Fibroblast of lung (primary cell): ENCODE measurements at regions not wholly inside any gene's neighbourhood (a gene's known extent, or its start where the extent isn't known, plus 50 kb on each side); places are given as distances from the start of the nearest gene placed in this dataset.

ENCODE experiments used
- DNase-seq, 2 donors: peaks; one replicate each; pipeline versions ENCODE4 v3.0.0 to v3.0.0-alpha.2; 2010; ENCODE audit warnings: low read depth in 2 of 2
- H2AFZ ChIP-seq: 2 replicates; pipeline ENCODE4 v1.5.1; 2012; ENCODE audit warnings: low read length, control low read depth, inconsistent platforms
- H3K27ac ChIP-seq: 2 replicates; pipeline ENCODE4 v1.5.1; 2011; ENCODE audit warnings: low read length, control low read depth; ENCODE audit not compliant: insufficient read depth
- H3K27me3 ChIP-seq: 2 replicates; pipeline ENCODE4 v1.5.1; 2011; ENCODE audit warnings: mild to moderate bottlenecking, low read length; ENCODE audit not compliant: control insufficient read depth, insufficient read depth
- H3K36me3 ChIP-seq: 2 replicates; pipeline ENCODE4 v1.5.1; 2011; ENCODE audit warnings: low read length; ENCODE audit not compliant: control insufficient read depth, insufficient read depth
- H3K4me1 ChIP-seq: 2 replicates; pipeline ENCODE4 v1.5.1; 2011; ENCODE audit warnings: low read length; ENCODE audit not compliant: control insufficient read depth, insufficient read depth; ENCODE audit errors: extremely low read depth
- H3K4me2 ChIP-seq: 2 replicates; pipeline ENCODE4 v1.5.1; 2011; ENCODE audit warnings: low read length, control low read depth; ENCODE audit not compliant: insufficient read depth; ENCODE audit errors: extremely low read depth
- H3K4me3 ChIP-seq, 4 experiments: fragments of 200-600 bp in 1 of 4; sonication (generic) in 1 of 4; replicated peaks in 1 of 4; 2 replicates each; pipeline ENCODE4 v1.5.1; 2011 to 2016; ENCODE audit warnings: low read length in 4 of 4, low read depth in 3 of 4, mild to moderate bottlenecking in 3 of 4, control low read depth in 2 of 4, inconsistent platforms in 1 of 4, mixed read lengths in 1 of 4; ENCODE audit not compliant: insufficient read depth in 1 of 4; ENCODE audit errors: control extremely low read depth in 1 of 4
- H3K79me2 ChIP-seq: 2 replicates; pipeline ENCODE4 v1.5.1; 2012; ENCODE audit warnings: mild to moderate bottlenecking, low read length, inconsistent platforms; ENCODE audit not compliant: control insufficient read depth, insufficient read depth
- H3K9ac ChIP-seq: 2 replicates; pipeline ENCODE4 v1.5.1; 2011; ENCODE audit warnings: mild to moderate bottlenecking, low read length, control low read depth; ENCODE audit not compliant: insufficient read depth
- H3K9me3 ChIP-seq: 2 replicates; pipeline ENCODE4 v1.5.1; 2012; ENCODE audit warnings: low read depth, low read length; ENCODE audit not compliant: control insufficient read depth, insufficient read depth
- H4K20me1 ChIP-seq: 2 replicates; pipeline ENCODE4 v1.5.1; 2011; ENCODE audit warnings: low read length; ENCODE audit not compliant: control insufficient read depth, insufficient read depth; ENCODE audit errors: extremely low read depth
- CTCF ChIP-seq, 2 donors: IDR thresholded peaks in 1 of 2; conservative IDR thresholded peaks in 1 of 2; 1 replicate in 1 of 2; 2 replicates in 1 of 2; pipeline ENCODE4 v1.5.1; 2011 to 2012; ENCODE audit warnings: low read length in 2 of 2, control low read depth in 1 of 2, inconsistent platforms in 1 of 2, low read depth in 1 of 2, mild to moderate bottlenecking in 1 of 2
- EZH2 ChIP-seq: IDR thresholded peaks from 2 replicates; pipeline ENCODE4 v1.5.1; 2012; ENCODE audit warnings: low read length, control low read depth, mild to moderate bottlenecking; ENCODE audit errors: missing control alignments

- H3K9me3 ChIP-seq, result no peaks in the 10 kb centered on the region
- H3K4me1 ChIP-seq, result no peaks in the 10 kb centered on the region
- no peak overlapping the region for H3K4me3 ChIP-seq
- H2AFZ ChIP-seq, result no peak overlapping the region
- no peak overlapping the region for H3K9ac ChIP-seq
- no peaks in the 10 kb centered on the region for H3K27me3 ChIP-seq
- no peak overlapping the region for H3K27ac ChIP-seq
- H3K79me2 ChIP-seq, result no peaks in the 10 kb centered on the region
- H4K20me1 ChIP-seq, result no peaks in the 10 kb centered on the region
- TF ChIP-seq EZH2 (no peak), CTCF (conservative IDR thresholded peaks at IDR 0.05 in 1 of 2, IDR thresholded peaks at IDR 0.05 in 1 of 2; ENCODE audit: low read depth in 1 of 2, low read length in 2 of 2) (no peak)
- DNase-seq, result no peak
- no peaks in the 10 kb centered on the region for H3K36me3 ChIP-seq
- H3K4me2 ChIP-seq, result no peak overlapping the region
Measured at GRCh38 chr2:183859129-183859528, 734.9 kb downstream of the NUP35 start.

DNA sequence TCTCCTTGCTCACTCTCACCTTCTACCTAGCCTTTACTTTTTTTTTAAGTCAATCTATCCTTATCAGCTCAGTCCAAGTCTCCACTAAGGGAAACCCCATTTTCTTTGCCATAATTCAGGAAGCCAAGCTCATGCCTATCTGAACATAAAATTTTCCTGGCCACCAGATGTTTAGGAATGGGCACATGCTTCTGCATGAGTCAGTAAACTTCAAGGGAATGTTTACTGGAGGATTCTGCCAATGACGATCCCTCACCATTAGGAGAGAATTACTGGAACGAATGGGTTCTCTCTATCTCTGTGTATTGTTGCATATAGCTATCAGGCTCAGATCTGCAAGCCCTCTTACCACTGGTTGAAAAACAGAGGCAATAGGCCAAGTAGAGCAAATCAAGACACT, 731.7 kb upstream of the ZNF804A start:
- Histone ChIP-seq H2AFZ (no peak overlapping the region), H3K27ac (no peak overlapping the region), H3K36me3 (no peaks in the 10 kb centered on the region), H3K9me3 (no peaks in the 10 kb centered on the region), H3K4me3 (no peak overlapping the region), H3K27me3 (no peaks in the 10 kb centered on the region), H4K20me1 (no peaks in the 10 kb centered on the region), H3K4me2 (no peak overlapping the region), H3K4me1 (no peaks in the 10 kb centered on the region), H3K79me2 (no peaks in the 10 kb centered on the region), H3K9ac (no peak overlapping the region)
- peak; percentile 1 to 6 for DNase-seq
- TF ChIP-seq EZH2 (no peak), CTCF (conservative IDR thresholded peaks at IDR 0.05 in 1 of 2, IDR thresholded peaks at IDR 0.05 in 1 of 2; ENCODE audit: low read depth in 1 of 2, low read length in 2 of 2) (no peak)

GRCh38 chr2:183867206-183867605, 731.1 kb upstream of the ZNF804A start:
- Histone ChIP-seq H4K20me1 (no peaks in the 10 kb centered on the region), H2AFZ (no peak overlapping the region), H3K4me3 (no peak overlapping the region), H3K4me2 (no peak overlapping the region), H3K79me2 (no peaks in the 10 kb centered on the region), H3K4me1 (no peaks in the 10 kb centered on the region), H3K9me3 (no peaks in the 10 kb centered on the region), H3K27ac (no peak overlapping the region), H3K9ac (no peak overlapping the region), H3K27me3 (no peaks in the 10 kb centered on the region), H3K36me3 (no peaks in the 10 kb centered on the region)
- DNase-seq, result no peak
- TF ChIP-seq EZH2 (no peak), CTCF (conservative IDR thresholded peaks at IDR 0.05 in 1 of 2, IDR thresholded peaks at IDR 0.05 in 1 of 2; ENCODE audit: low read depth in 1 of 2, low read length in 2 of 2) (no peak)
